H1 (cell line): ENCODE measurements at regions not wholly inside any gene's neighbourhood (a gene's known extent, or its start where the extent isn't known, plus 50 kb on each side); places are given as distances from the start of the nearest gene placed in this dataset.

ENCODE experiments used
- ATF2 ChIP-seq: IDR thresholded peaks from 2 replicates; pipeline ENCODE4 v1.6.1; 2012; ENCODE audit warnings: low read length, inconsistent platforms
- CREB1 ChIP-seq: IDR thresholded peaks from 2 replicates; pipeline ENCODE4 v1.6.1; 2012; ENCODE audit warnings: inconsistent platforms
- MAX ChIP-seq: IDR thresholded peaks from 2 replicates; pipeline ENCODE4 v1.6.1; 2012; ENCODE audit warnings: inconsistent platforms
- PHF8 ChIP-seq: fragments of 200-600 bp; sonication (generic); conservative IDR thresholded peaks from 2 replicates; pipeline ENCODE4 v1.7.1; 2012; ENCODE audit warnings: low read depth, mild to moderate bottlenecking, inconsistent platforms, low read length, moderate library complexity
- POLR2AphosphoS5 ChIP-seq: IDR thresholded peaks from 2 replicates; pipeline ENCODE4 v1.6.1; 2011; ENCODE audit warnings: low read depth, low read length
- RAD21 ChIP-seq, 2 experiments: IDR thresholded peaks in 1 of 2; conservative IDR thresholded peaks in 1 of 2; 2 replicates each; pipeline ENCODE4 v1.6.1; 2011; ENCODE audit warnings: low read depth in 2 of 2, low read length in 2 of 2, improper control_type of control experiment in 1 of 2, inconsistent platforms in 1 of 2, mild to moderate bottlenecking in 1 of 2, moderate library complexity in 1 of 2
- TCF12 ChIP-seq: IDR thresholded peaks from 2 replicates; pipeline ENCODE4 v1.6.1; 2011; ENCODE audit warnings: low read depth, mild to moderate bottlenecking, low read length

- TF ChIP-seq MAX: peak; percentile 34
- TF ChIP-seq CREB1: no peak
- no peak for TF ChIP-seq PHF8
- TF ChIP-seq ATF2: no peak
- TF ChIP-seq TCF12: no peak
- no peak for TF ChIP-seq POLR2AphosphoS5
- peak; percentile 57 to 81 for TF ChIP-seq RAD21 (IDR thresholded peaks at IDR 0.05 in 1 of 2, conservative IDR thresholded peaks at IDR 0.05 in 1 of 2; ENCODE audit: low read depth in 2 of 2, low read length in 2 of 2)
- TF ChIP-seq, all 59 proteins: peak for 10
Observed at GRCh38 chr22:48574776-48575617, 1252.7 kb downstream of the BRD1 start (continued).
